Left ventricle myocardium inferior (tissue), 1 donor: ENCODE measurements at regions not wholly inside any gene's neighbourhood (a gene's known extent, or its start where the extent isn't known, plus 50 kb on each side); places are given as distances from the start of the nearest gene placed in this dataset.

Source experiments
- DNase-seq: peaks from one replicate; pipeline ENCODE4 v3.0.0-alpha.2; 2020
- H3K27ac ChIP-seq: fragments of 200-600 bp; replicated peaks from 2 replicates; pipeline ENCODE4 v1.8.0; 2021
- H3K27me3 ChIP-seq: fragments of 200-600 bp; 2 replicates; pipeline ENCODE4 v1.8.0; 2021; ENCODE audit warnings: low read depth
- H3K36me3 ChIP-seq: fragments of 200-600 bp; 2 replicates; pipeline ENCODE4 v1.8.0; 2021
- H3K4me1 ChIP-seq: fragments of 200-600 bp; 2 replicates; pipeline ENCODE4 v1.8.0; 2021
- H3K4me3 ChIP-seq: fragments of 200-600 bp; 2 replicates; pipeline ENCODE4 v1.8.0; 2021; ENCODE audit warnings: mild to moderate bottlenecking, moderate library complexity
- H3K9me3 ChIP-seq: fragments of 200-600 bp; replicated peaks from 2 replicates; pipeline ENCODE4 v1.8.0; 2021
- CTCF ChIP-seq: fragments of 200-600 bp; IDR thresholded peaks from 2 replicates; pipeline ENCODE4 v1.8.0; 2021; ENCODE audit warnings: antibody characterized with exemption, mild to moderate bottlenecking, borderline replicate concordance
- intact Hi-C: fragments of 100-400 bp; cut with micrococcal nuclease; formaldehyde crosslinking; loops from one replicate; pipeline ENCODE4 v1.11.0; 2022
- donor health status: DM: no; HTN: yes; CAD: no; lungs with severe emphysema.

GRCh38 chr6:121499666-121500065 is 64.2 kb downstream of the GJA1 start:
- H3K4me3 ChIP-seq = no peak overlapping the region
- DNase-seq = no peak
- H3K27me3 ChIP-seq = no peaks in the 10 kb centered on the region
- no peaks in the 10 kb centered on the region for H3K9me3 ChIP-seq
- no peak overlapping the region for H3K27ac ChIP-seq
- H3K36me3 ChIP-seq = no peaks in the 10 kb centered on the region
- intact Hi-C loops = no loop called here
- no peak for TF ChIP-seq CTCF
- no peaks in the 10 kb centered on the region for H3K4me1 ChIP-seq

GRCh38 chr6:121503589-121503991 is 68.1 kb downstream of the GJA1 start:
- Histone ChIP-seq H3K4me1 (no peaks in the 10 kb centered on the region), H3K9me3 (no peaks in the 10 kb centered on the region), H3K36me3 (no peaks in the 10 kb centered on the region), H3K4me3 (no peak overlapping the region), H3K27ac (no peak overlapping the region), H3K27me3 (no peaks in the 10 kb centered on the region)
- no peak for DNase-seq
- intact Hi-C loops = no loop called here
- no peak for TF ChIP-seq CTCF

GRCh38 chr6:121504227-121504626 is 68.8 kb downstream of the GJA1 start:
- no peaks in the 10 kb centered on the region for H3K9me3 ChIP-seq
- no peaks in the 10 kb centered on the region for H3K4me1 ChIP-seq
- H3K27ac ChIP-seq = no peak overlapping the region
- no peaks in the 10 kb centered on the region for H3K36me3 ChIP-seq
- intact Hi-C loops = no loop called here
- no peaks in the 10 kb centered on the region for H3K27me3 ChIP-seq
- no peak overlapping the region for H3K4me3 ChIP-seq
- no peak for TF ChIP-seq CTCF
- no peak for DNase-seq

GRCh38 chr6:121505284-121505683 is 69.8 kb downstream of the GJA1 start:
- no peaks in the 10 kb centered on the region for H3K27me3 ChIP-seq
- no peaks in the 10 kb centered on the region for H3K4me1 ChIP-seq
- no peak for TF ChIP-seq CTCF
- intact Hi-C loops = no loop called here
- no peaks in the 10 kb centered on the region for H3K9me3 ChIP-seq
- H3K4me3 ChIP-seq = no peak overlapping the region
- DNase-seq = no peak
- no peak overlapping the region for H3K27ac ChIP-seq
- H3K36me3 ChIP-seq = no peaks in the 10 kb centered on the region

GRCh38 chr6:121506761-121507754 is 71.6 kb downstream of the GJA1 start:
- peaks cover 3% of the 10 kb centered on the region for H3K4me1 ChIP-seq
- DNase-seq = no peak
- intact Hi-C loops = no loop called here
- no peaks in the 10 kb centered on the region for H3K9me3 ChIP-seq
- no peak for TF ChIP-seq CTCF
- no peaks in the 10 kb centered on the region for H3K36me3 ChIP-seq
- H3K27me3 ChIP-seq = no peaks in the 10 kb centered on the region
- no peak overlapping the region for H3K27ac ChIP-seq
- H3K4me3 ChIP-seq = no peak overlapping the region
